ENCODE measurements at regions not wholly inside any gene's neighbourhood (a gene's known extent, or its start where the extent isn't known, plus 50 kb on each side); places are given as distances from the start of the nearest gene placed in this dataset.

GRCh38 chr2:67898595-67898994, 164.2 kb downstream of the C1D start:
- Histone ChIP-seq H4K20me1 (ENCODE audit: control insufficient read depth, extremely low read depth, insufficient read depth, low read length) (no peaks in the 10 kb centered on the region), H3K27ac (ENCODE audit: control insufficient read depth, insufficient read depth, low read length) (no peak overlapping the region), H3K4me2 (ENCODE audit: control insufficient read depth, extremely low read depth, insufficient read depth, low read depth, low read length) (no peak overlapping the region), H3K4me3 (ENCODE audit: control insufficient read depth in 2 of 3, extremely low read depth in 1 of 3, insufficient read depth in 2 of 3, low read depth in 1 of 3, low read length in 3 of 3) (no peak overlapping the region), H3K36me3 (ENCODE audit: control insufficient read depth in 2 of 2, extremely low read depth in 1 of 2, insufficient read depth in 2 of 2, low read length in 2 of 2) (no peaks in the 10 kb centered on the region), H3K9ac (ENCODE audit: control insufficient read depth, extremely low read depth, insufficient read depth, low read length) (no peak overlapping the region), H3K9me1 (ENCODE audit: control insufficient read depth, extremely low read depth, insufficient read depth, low read length) (no peaks in the 10 kb centered on the region), H3K9me3 (ENCODE audit: control insufficient read depth, low read depth, low read length) (no peaks in the 10 kb centered on the region), H2AFZ (ENCODE audit: control insufficient read depth, low read length) (no peak overlapping the region), H3K27me3 (ENCODE audit: control insufficient read depth, extremely low read depth, insufficient read depth, low read length) (no peaks in the 10 kb centered on the region), H3K79me2 (ENCODE audit: control insufficient read depth, insufficient read depth, low read length) (no peaks in the 10 kb centered on the region), H3K4me1 (ENCODE audit: control insufficient read depth, extremely low read depth, insufficient read depth, low read length) (no peaks in the 10 kb centered on the region)
- no peak for DNase-seq (ENCODE audit: low read depth, low spot score)
- dilution Hi-C loops (cut with MboI; ENCODE audit: extremely low pct_ligation_motif_present, low sequenced_read_pairs): no loop called here
- TF ChIP-seq CTCF (optimal IDR thresholded peaks at IDR 0.05 in 1 of 3, IDR thresholded peaks at IDR 0.05 in 1 of 3, conservative IDR thresholded peaks at IDR 0.05 in 1 of 3; ENCODE audit: extremely low read depth in 1 of 3, insufficient read depth in 2 of 3, low read length in 3 of 3) (no peak), EZH2 (IDR thresholded peaks at IDR 0.05; ENCODE audit: low read length) (no peak)
- peak; percentile 23 for FAIRE-seq

GRCh38 chr2:67899187-67899586, 163.6 kb downstream of the C1D start:
- no peaks in the 10 kb centered on the region for H4K20me1 ChIP-seq (ENCODE audit: control insufficient read depth, extremely low read depth, insufficient read depth, low read length)
- H2AFZ ChIP-seq (ENCODE audit: control insufficient read depth, low read length): no peak overlapping the region

More at GRCh38 chr2:67899187-67899586, 163.6 kb downstream of the C1D start:
- Histone ChIP-seq H3K9ac (ENCODE audit: control insufficient read depth, extremely low read depth, insufficient read depth, low read length) (no peak overlapping the region), H3K36me3 (ENCODE audit: control insufficient read depth in 2 of 2, extremely low read depth in 1 of 2, insufficient read depth in 2 of 2, low read length in 2 of 2) (no peaks in the 10 kb centered on the region), H3K4me3 (ENCODE audit: control insufficient read depth in 2 of 3, extremely low read depth in 1 of 3, insufficient read depth in 2 of 3, low read depth in 1 of 3, low read length in 3 of 3) (no peak overlapping the region), H3K9me3 (ENCODE audit: control insufficient read depth, low read depth, low read length) (no peaks in the 10 kb centered on the region), H3K4me2 (ENCODE audit: control insufficient read depth, extremely low read depth, insufficient read depth, low read depth, low read length) (no peak overlapping the region), H3K4me1 (ENCODE audit: control insufficient read depth, extremely low read depth, insufficient read depth, low read length) (no peaks in the 10 kb centered on the region), H3K79me2 (ENCODE audit: control insufficient read depth, insufficient read depth, low read length) (no peaks in the 10 kb centered on the region), H3K9me1 (ENCODE audit: control insufficient read depth, extremely low read depth, insufficient read depth, low read length) (no peaks in the 10 kb centered on the region), H3K27me3 (ENCODE audit: control insufficient read depth, extremely low read depth, insufficient read depth, low read length) (no peaks in the 10 kb centered on the region), H3K27ac (ENCODE audit: control insufficient read depth, insufficient read depth, low read length) (no peak overlapping the region)
- dilution Hi-C loops (cut with MboI; ENCODE audit: extremely low pct_ligation_motif_present, low sequenced_read_pairs): no loop called here
- FAIRE-seq (no peak), DNase-seq (ENCODE audit: low read depth, low spot score) (no peak)
- TF ChIP-seq EZH2 (IDR thresholded peaks at IDR 0.05; ENCODE audit: low read length) (no peak), CTCF (optimal IDR thresholded peaks at IDR 0.05 in 1 of 3, IDR thresholded peaks at IDR 0.05 in 1 of 3, conservative IDR thresholded peaks at IDR 0.05 in 1 of 3; ENCODE audit: extremely low read depth in 1 of 3, insufficient read depth in 2 of 3, low read length in 3 of 3) (no peak)
